ENCODE measurements at regions not wholly inside any gene's neighbourhood (a gene's known extent, or its start where the extent isn't known, plus 50 kb on each side); places are given as distances from the start of the nearest gene placed in this dataset.

DNA sequence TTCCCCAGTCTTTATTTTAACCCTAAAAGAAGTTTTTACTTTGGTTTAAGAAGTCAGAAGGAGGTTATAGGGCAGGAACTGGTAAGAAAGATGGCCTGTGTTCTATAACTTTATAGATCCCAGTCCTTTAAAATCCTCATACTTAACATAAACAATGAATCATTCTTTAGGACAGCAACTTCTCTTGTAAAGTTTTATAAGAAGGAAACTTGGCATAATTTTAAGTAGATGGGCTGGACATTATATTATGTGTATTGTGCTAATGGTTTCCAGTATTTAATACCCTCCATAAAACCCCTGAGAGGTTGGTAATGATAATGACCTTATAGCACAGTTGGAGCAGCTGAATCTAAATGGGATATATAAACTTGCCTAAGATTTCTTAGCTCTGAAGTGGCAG lies 247.2 kb downstream of the FAM170A start:
- no peak for TF ChIP-seq POLR2A (IDR thresholded peaks at IDR 0.05)
- TF ChIP-seq, protein P1, sequence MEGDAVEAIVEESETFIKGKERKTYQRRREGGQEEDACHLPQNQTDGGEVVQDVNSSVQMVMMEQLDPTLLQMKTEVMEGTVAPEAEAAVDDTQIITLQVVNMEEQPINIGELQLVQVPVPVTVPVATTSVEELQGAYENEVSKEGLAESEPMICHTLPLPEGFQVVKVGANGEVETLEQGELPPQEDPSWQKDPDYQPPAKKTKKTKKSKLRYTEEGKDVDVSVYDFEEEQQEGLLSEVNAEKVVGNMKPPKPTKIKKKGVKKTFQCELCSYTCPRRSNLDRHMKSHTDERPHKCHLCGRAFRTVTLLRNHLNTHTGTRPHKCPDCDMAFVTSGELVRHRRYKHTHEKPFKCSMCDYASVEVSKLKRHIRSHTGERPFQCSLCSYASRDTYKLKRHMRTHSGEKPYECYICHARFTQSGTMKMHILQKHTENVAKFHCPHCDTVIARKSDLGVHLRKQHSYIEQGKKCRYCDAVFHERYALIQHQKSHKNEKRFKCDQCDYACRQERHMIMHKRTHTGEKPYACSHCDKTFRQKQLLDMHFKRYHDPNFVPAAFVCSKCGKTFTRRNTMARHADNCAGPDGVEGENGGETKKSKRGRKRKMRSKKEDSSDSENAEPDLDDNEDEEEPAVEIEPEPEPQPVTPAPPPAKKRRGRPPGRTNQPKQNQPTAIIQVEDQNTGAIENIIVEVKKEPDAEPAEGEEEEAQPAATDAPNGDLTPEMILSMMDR (IDR thresholded peaks at IDR 0.05) = no peak
- TF ChIP-seq EP300 (IDR thresholded peaks at IDR 0.05) = no peak

All from tibial nerve (tissue), 4 donors.